HCT116 (cell line): ENCODE measurements at regions not wholly inside any gene's neighbourhood (a gene's known extent, or its start where the extent isn't known, plus 50 kb on each side); places are given as distances from the start of the nearest gene placed in this dataset.

Experiments
- ATAC-seq: fragments of 200-7000 bp; cut with Tn5 transposase; 2 replicates; pipeline ENCODE4 v1.9.1; 2020; ENCODE audit warnings: mild to moderate bottlenecking, moderate library complexity
- BruUV-seq: library from RNA; stranded (reverse); fragments of 400-500 nt; replicated peaks from 2 replicates; lab custom pipeline; 2021; lab: Mats Ljungman, UMichigan
- CTCF ChIA-PET: fragments of 300-600 bp; sonication (Branson Sonifier 250); formaldehyde crosslinking; loops from one replicate; lab custom pipeline; 2021; ENCODE audit warnings: antibody characterized with exemption; lab: Charles Lee
- POLR2A ChIA-PET: fragments of 300-600, 350-600 bp; sonication (Branson Sonifier 250); formaldehyde crosslinking; loops from one replicate; lab custom pipeline; 2021; ENCODE audit warnings: antibody characterized with exemption; lab: Charles Lee
- RAD21 ChIA-PET, 2 experiments: fragments of 300-600 bp; sonication (Branson Sonifier 250); formaldehyde crosslinking; loops; one replicate each; lab custom pipeline; 2023; ENCODE audit warnings: low total read pairs in 2 of 2; ENCODE audit not compliant: uncharacterized antibody in 2 of 2, unreplicated experiment in 2 of 2, low non-redundant PET in 1 of 2; lab: Charles Lee
- DNase-seq: peaks from one replicate; pipeline ENCODE4 v3.0.0-alpha.2; 2010; ENCODE audit warnings: low read depth, low spot score
- H2AFZ ChIP-seq: fragments of 200-600 bp; shearing (Covaris generic), sonication (generic); 2 replicates; pipeline ENCODE4 v1.6.1; 2017; ENCODE audit warnings: low read depth, mixed run types, mixed read lengths, antibody characterized with exemption, low read length; ENCODE audit not compliant: poor library complexity, severe bottlenecking
- H3K27ac ChIP-seq: 2 replicates; pipeline ENCODE4 v1.5.1; 2012; ENCODE audit warnings: low read depth, low read length
- H3K27me3 ChIP-seq: fragments of 200-600 bp; sonication (generic); 2 replicates; pipeline ENCODE4 v1.6.1; 2016; ENCODE audit warnings: mixed run types, low read length, mixed read lengths; ENCODE audit not compliant: insufficient read depth
- H3K36me3 ChIP-seq, 2 experiments: fragments of 200-500 bp in 1 of 2; fragments of 200-600 bp in 1 of 2; sonication (Bioruptor generic) in 1 of 2; sonication (generic) in 1 of 2; 2 replicates each; pipeline versions ENCODE4 v1.5.1 to v1.6.1; 2014 to 2016; ENCODE audit warnings: low read length in 2 of 2, inconsistent platforms in 1 of 2, mixed read lengths in 1 of 2, mixed run types in 1 of 2; ENCODE audit not compliant: insufficient read depth in 2 of 2, control insufficient read depth in 1 of 2
- H3K4me1 ChIP-seq, 2 experiments: fragments of 200-600 bp in 1 of 2; sonication (generic) in 1 of 2; 2 replicates each; pipeline versions ENCODE4 v1.5.1 to v1.6.1; 2012 to 2017; ENCODE audit warnings: low read length in 2 of 2, inconsistent platforms in 1 of 2, mild to moderate bottlenecking in 1 of 2, mixed read lengths in 1 of 2, mixed run types in 1 of 2, moderate library complexity in 1 of 2; ENCODE audit not compliant: insufficient read depth in 2 of 2, control insufficient read depth in 1 of 2
- H3K4me2 ChIP-seq: fragments of 200-600 bp; sonication (generic); 2 replicates; pipeline ENCODE4 v1.6.1; 2017; ENCODE audit warnings: mixed run types, low read length, mixed read lengths
- H3K4me3 ChIP-seq, 2 experiments: fragments of 200-600 bp in 1 of 2; sonication (generic) in 1 of 2; replicated peaks in 1 of 2; 2 replicates each; pipeline ENCODE4 v1.5.1; 2011 to 2016; ENCODE audit warnings: low read length in 2 of 2, control low read depth in 1 of 2, low read depth in 1 of 2, mild to moderate bottlenecking in 1 of 2, mixed read lengths in 1 of 2, mixed run types in 1 of 2
- H3K79me2 ChIP-seq: fragments of 200-600 bp; sonication (generic); 2 replicates; pipeline ENCODE4 v1.6.1; 2017; ENCODE audit warnings: mild to moderate bottlenecking, mixed run types, low read length, moderate library complexity, mixed read lengths; ENCODE audit not compliant: insufficient read depth
- H3K9ac ChIP-seq: fragments of 200-600 bp; sonication (generic); 2 replicates; pipeline ENCODE4 v1.6.1; 2016; ENCODE audit warnings: low read length, mixed read lengths
- H3K9me2 ChIP-seq: fragments of 200-600 bp; sonication (generic), shearing (Covaris generic); 2 replicates; pipeline ENCODE4 v1.6.1; 2017; ENCODE audit warnings: mixed run types, mild to moderate bottlenecking, moderate library complexity; ENCODE audit not compliant: insufficient read depth
- H3K9me3 ChIP-seq, 2 experiments: fragments of 200-500 bp in 1 of 2; fragments of 200-600 bp in 1 of 2; sonication (Bioruptor generic) in 1 of 2; sonication (generic) in 1 of 2; 2 replicates each; pipeline ENCODE4 v1.6.1; 2014 to 2017; ENCODE audit warnings: low read length in 2 of 2, mixed read lengths in 2 of 2, inconsistent platforms in 1 of 2, low read depth in 1 of 2, mild to moderate bottlenecking in 1 of 2, mixed run types in 1 of 2, moderate library complexity in 1 of 2; ENCODE audit not compliant: control insufficient read depth in 1 of 2, insufficient read depth in 1 of 2
- H4K20me1 ChIP-seq: fragments of 200-600 bp; sonication (generic), shearing (Covaris generic); 2 replicates; pipeline ENCODE4 v1.6.1; 2017; ENCODE audit warnings: mixed run types, mild to moderate bottlenecking, moderate library complexity; ENCODE audit not compliant: insufficient read depth
- ATF3 ChIP-seq: IDR thresholded peaks from 2 replicates; pipeline ENCODE4 v1.6.1; 2012
- ELF1 ChIP-seq: IDR thresholded peaks from 2 replicates; pipeline ENCODE4 v1.6.1; 2012; ENCODE audit warnings: low read depth, borderline replicate concordance
- EZH2phosphoT487 ChIP-seq: fragments of 200-600 bp; IDR thresholded peaks from 2 replicates; pipeline ENCODE4 v1.6.1; 2018; ENCODE audit warnings: antibody characterized with exemption, borderline replicate concordance
- POLR2A ChIP-seq: IDR thresholded peaks from 2 replicates; pipeline ENCODE4 v1.7.0; 2011; ENCODE audit warnings: borderline replicate concordance; ENCODE audit not compliant: insufficient read depth, insufficient read length; ENCODE audit errors: extremely low read depth
- POLR2AphosphoS5 ChIP-seq: IDR thresholded peaks from 2 replicates; pipeline ENCODE4 v1.6.1; 2011; ENCODE audit warnings: mild to moderate bottlenecking, low read depth, low read length, moderate library complexity
- RAD21 ChIP-seq: IDR thresholded peaks from 2 replicates; pipeline ENCODE4 v1.6.1; 2012; ENCODE audit warnings: low read depth, mild to moderate bottlenecking
- REST ChIP-seq: IDR thresholded peaks from 2 replicates; pipeline ENCODE4 v1.6.1; 2012; ENCODE audit warnings: low read depth
- SRF ChIP-seq: IDR thresholded peaks from 2 replicates; pipeline ENCODE4 v1.6.1; 2012; ENCODE audit warnings: low read depth
- TCF7L2 ChIP-seq: IDR thresholded peaks from 2 replicates; pipeline ENCODE4 v1.7.0; 2011; ENCODE audit warnings: borderline replicate concordance, inconsistent platforms; ENCODE audit not compliant: insufficient read depth, insufficient read length; ENCODE audit errors: extremely low read depth
- YY1 ChIP-seq: IDR thresholded peaks from 2 replicates; pipeline ENCODE4 v1.6.1; 2011; ENCODE audit warnings: low read length, low read depth, moderate library complexity, mild to moderate bottlenecking; ENCODE audit not compliant: insufficient replicate concordance; ENCODE audit errors: extremely low read depth
- ZBTB33 ChIP-seq: IDR thresholded peaks from 2 replicates; pipeline ENCODE4 v1.6.1; 2011; ENCODE audit warnings: mild to moderate bottlenecking, low read length, moderate library complexity; ENCODE audit not compliant: insufficient replicate concordance; ENCODE audit errors: extremely low read depth
- ZFX ChIP-seq: fragments of 450-650 bp; IDR thresholded peaks from 2 replicates; pipeline ENCODE4 v1.6.1; 2017
- ZNF274 ChIP-seq: fragments of 200-500 bp; sonication (Bioruptor generic); IDR thresholded peaks from 2 replicates; pipeline ENCODE4 v1.6.1; 2014; ENCODE audit warnings: mild to moderate bottlenecking, low read depth, low read length, inconsistent platforms
- intact Hi-C: fragments of 100-400 bp; cut with micrococcal nuclease; formaldehyde crosslinking; loops from 2 replicates; pipeline ENCODE4 v1.10.0; 2022

- Histone ChIP-seq H3K27me3 (peaks cover 15% of the 10 kb centered on the region), H3K9me3 (no peaks in the 10 kb centered on the region), H3K4me2 (no peak overlapping the region), H2AFZ (no peak overlapping the region), H4K20me1 (no peaks in the 10 kb centered on the region), H3K27ac (no peak overlapping the region), H3K79me2 (no peaks in the 10 kb centered on the region), H3K36me3 (no peaks in the 10 kb centered on the region), H3K4me1 (no peaks in the 10 kb centered on the region), H3K9ac (no peak overlapping the region), H3K4me3 (no peak overlapping the region), H3K9me2 (no peaks in the 10 kb centered on the region)
- ATAC-seq (no peak), DNase-seq (no peak)
- no TSS peak for BruUV-seq
- POLR2A ChIA-PET: no interaction called here
- CTCF ChIA-PET: no interaction called here
- RAD21 ChIA-PET: no interaction called here
- intact Hi-C loops: no loop called here
- TF ChIP-seq ZFX: no peak
- TF ChIP-seq YY1: no peak
- no peak for TF ChIP-seq POLR2A
- no peak for TF ChIP-seq ELF1
- TF ChIP-seq TCF7L2: no peak
- TF ChIP-seq EZH2phosphoT487: no peak
- no peak for TF ChIP-seq ATF3
Observed at GRCh38 chr5:61609840-61610677, 278.0 kb downstream of the ZSWIM6 start.

GRCh38 chr5:61610678-61611024 lies 278.6 kb downstream of the ZSWIM6 start:
- RAD21 ChIA-PET: no interaction called here
- no peaks in the 10 kb centered on the region for H3K4me1 ChIP-seq
- H3K79me2 ChIP-seq: no peaks in the 10 kb centered on the region
- ATAC-seq: no peak
- no peaks in the 10 kb centered on the region for H3K9me3 ChIP-seq
- intact Hi-C loops: no loop called here
- no peaks in the 10 kb centered on the region for H4K20me1 ChIP-seq
- no peak overlapping the region for H3K4me3 ChIP-seq
- BruUV-seq: no TSS peak
- DNase-seq: no peak
- H3K27ac ChIP-seq: no peak overlapping the region
- CTCF ChIA-PET: no interaction called here
- H2AFZ ChIP-seq: no peak overlapping the region
- H3K27me3 ChIP-seq: peaks cover 15% of the 10 kb centered on the region
- H3K4me2 ChIP-seq: no peak overlapping the region
- POLR2A ChIA-PET: no interaction called here
- H3K9me2 ChIP-seq: no peaks in the 10 kb centered on the region
- no peaks in the 10 kb centered on the region for H3K36me3 ChIP-seq
- no peak overlapping the region for H3K9ac ChIP-seq
- TF ChIP-seq POLR2A: no peak
- no peak for TF ChIP-seq SRF
- no peak for TF ChIP-seq YY1
- TF ChIP-seq REST: no peak
- no peak for TF ChIP-seq ELF1
- TF ChIP-seq ZNF274: no peak
- TF ChIP-seq ZBTB33: no peak
- no peak for TF ChIP-seq RAD21
- no peak for TF ChIP-seq POLR2AphosphoS5
